B cell (primary cell): ENCODE measurements at regions not wholly inside any gene's neighbourhood (a gene's known extent, or its start where the extent isn't known, plus 50 kb on each side); places are given as distances from the start of the nearest gene placed in this dataset.

ENCODE experiments used
- CTCF ChIP-seq: fragments of 200-600 bp; IDR thresholded peaks from one replicate; pipeline ENCODE4 v1.8.0; 2022; ENCODE audit warnings: antibody characterized with exemption, mild to moderate bottlenecking
- EZH2 ChIP-seq: IDR thresholded peaks from 2 replicates; pipeline ENCODE4 v1.6.1; 2012; ENCODE audit warnings: borderline replicate concordance, low read depth, mild to moderate bottlenecking, moderate library complexity, low read length; ENCODE audit not compliant: insufficient read depth, poor library complexity, severe bottlenecking

- TF ChIP-seq CTCF = no peak
- no peak for TF ChIP-seq EZH2
Observed at GRCh38 chr7:23955600-23956149, 245.7 kb downstream of the STK31 start.
